ENCODE measurements at regions not wholly inside any gene's neighbourhood (a gene's known extent, or its start where the extent isn't known, plus 50 kb on each side); places are given as distances from the start of the nearest gene placed in this dataset.

DNA sequence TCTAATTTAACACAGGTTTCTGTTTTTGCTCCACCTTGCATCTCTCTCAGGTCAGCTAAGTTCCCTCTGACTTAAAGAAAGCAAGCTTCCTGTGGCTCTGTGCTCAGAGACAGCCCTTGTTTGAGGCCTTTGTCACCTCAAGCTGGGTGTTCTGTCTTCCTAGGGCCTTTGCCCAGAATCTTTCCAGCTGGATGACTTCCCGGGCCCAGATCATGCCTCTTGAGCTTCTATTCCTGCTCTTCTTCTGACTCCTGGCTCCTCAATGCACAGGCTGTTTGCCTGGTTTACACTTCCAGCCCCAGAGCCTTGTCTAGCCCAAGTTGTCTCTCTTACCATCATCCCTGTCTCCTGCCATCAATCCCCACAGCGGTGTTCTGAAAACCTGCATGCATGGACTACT is 300.6 kb downstream of the VPS13C start:
- TF ChIP-seq, protein P1, sequence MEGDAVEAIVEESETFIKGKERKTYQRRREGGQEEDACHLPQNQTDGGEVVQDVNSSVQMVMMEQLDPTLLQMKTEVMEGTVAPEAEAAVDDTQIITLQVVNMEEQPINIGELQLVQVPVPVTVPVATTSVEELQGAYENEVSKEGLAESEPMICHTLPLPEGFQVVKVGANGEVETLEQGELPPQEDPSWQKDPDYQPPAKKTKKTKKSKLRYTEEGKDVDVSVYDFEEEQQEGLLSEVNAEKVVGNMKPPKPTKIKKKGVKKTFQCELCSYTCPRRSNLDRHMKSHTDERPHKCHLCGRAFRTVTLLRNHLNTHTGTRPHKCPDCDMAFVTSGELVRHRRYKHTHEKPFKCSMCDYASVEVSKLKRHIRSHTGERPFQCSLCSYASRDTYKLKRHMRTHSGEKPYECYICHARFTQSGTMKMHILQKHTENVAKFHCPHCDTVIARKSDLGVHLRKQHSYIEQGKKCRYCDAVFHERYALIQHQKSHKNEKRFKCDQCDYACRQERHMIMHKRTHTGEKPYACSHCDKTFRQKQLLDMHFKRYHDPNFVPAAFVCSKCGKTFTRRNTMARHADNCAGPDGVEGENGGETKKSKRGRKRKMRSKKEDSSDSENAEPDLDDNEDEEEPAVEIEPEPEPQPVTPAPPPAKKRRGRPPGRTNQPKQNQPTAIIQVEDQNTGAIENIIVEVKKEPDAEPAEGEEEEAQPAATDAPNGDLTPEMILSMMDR (IDR thresholded peaks at IDR 0.05; ENCODE audit: low read depth, low read length) = no peak
- TF ChIP-seq EZH2phosphoT487 (IDR thresholded peaks at IDR 0.05; ENCODE audit: low read depth) = no peak
- peaks cover 2% of the 10 kb centered on the region; the same call in 1 of the 2 replicates for H3K27me3 ChIP-seq (ENCODE audit: low read depth, low read length)
- no peaks in the 10 kb centered on the region for H3K79me2 ChIP-seq (ENCODE audit: low read length)

DNA sequence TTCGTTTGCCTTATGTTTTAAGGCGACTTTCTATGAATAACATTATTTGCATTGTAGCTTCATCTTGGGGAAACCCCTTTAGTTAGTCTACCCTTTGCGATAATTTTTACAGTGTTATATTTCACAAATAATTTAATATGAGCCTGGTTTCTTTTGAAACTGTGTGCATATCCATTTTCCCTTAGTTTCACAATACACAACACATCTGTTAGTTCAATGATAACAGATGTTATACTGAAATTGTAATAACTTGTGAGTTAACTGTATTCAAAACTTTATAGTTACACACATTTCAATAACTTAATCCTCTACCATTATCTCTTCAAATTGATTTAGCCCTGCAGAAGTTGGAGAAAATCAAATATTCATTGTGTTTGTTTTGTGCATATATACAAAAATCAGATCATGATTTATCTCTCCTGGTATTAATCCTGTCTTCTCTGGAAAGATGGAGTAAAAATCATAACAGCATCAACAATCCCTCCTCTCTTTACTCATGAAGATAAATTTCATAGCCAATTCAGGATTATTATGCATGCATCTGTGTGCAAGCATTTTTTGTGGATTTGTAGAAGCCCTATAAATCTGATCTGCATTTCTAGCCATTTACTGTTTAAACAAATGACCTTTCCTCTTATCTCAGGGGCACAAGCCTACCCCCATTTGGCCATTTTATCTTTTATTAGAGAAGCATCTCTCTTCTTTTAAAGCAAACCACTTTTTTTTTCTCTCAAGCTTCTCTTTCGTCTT is 304.0 kb downstream of the VPS13C start:
- no peak for TF ChIP-seq EZH2phosphoT487 (IDR thresholded peaks at IDR 0.05; ENCODE audit: low read depth)
- TF ChIP-seq, protein P1 (IDR thresholded peaks at IDR 0.05; ENCODE audit: low read depth, low read length) = no peak
- Histone ChIP-seq H3K9ac (ENCODE audit: low read length) (no peak overlapping the region), H2AFZ (ENCODE audit: low read depth, low read length) (no peak overlapping the region), H3K9me3 (ENCODE audit: insufficient read depth, low read length) (no peaks in the 10 kb centered on the region), H3K27ac (ENCODE audit: low read length) (no peak overlapping the region), H3K79me2 (ENCODE audit: low read length) (no peaks in the 10 kb centered on the region), H3K4me2 (ENCODE audit: low read length) (no peak overlapping the region), H3K27me3 (ENCODE audit: low read depth, low read length) (no peaks in the 10 kb centered on the region), H3K36me3 (replicated peaks; ENCODE audit: low read depth, low read length) (no peaks in the 10 kb centered on the region), H4K20me1 (ENCODE audit: insufficient read depth, low read length) (no peaks in the 10 kb centered on the region), H3K4me3 (ENCODE audit: low read length) (no peak overlapping the region), H3K4me1 (ENCODE audit: low read length) (no peaks in the 10 kb centered on the region)

More for the DNA sequence above, 300.6 kb downstream of the VPS13C start:
- Histone ChIP-seq H2AFZ (ENCODE audit: low read depth, low read length) (no peak overlapping the region), H3K27ac (ENCODE audit: low read length) (no peak overlapping the region), H4K20me1 (ENCODE audit: insufficient read depth, low read length) (no peaks in the 10 kb centered on the region), H3K9me3 (ENCODE audit: insufficient read depth, low read length) (no peaks in the 10 kb centered on the region), H3K36me3 (replicated peaks; ENCODE audit: low read depth, low read length) (no peaks in the 10 kb centered on the region), H3K9ac (ENCODE audit: low read length) (no peak overlapping the region), H3K4me1 (ENCODE audit: low read length) (no peaks in the 10 kb centered on the region), H3K4me3 (ENCODE audit: low read length) (no peak overlapping the region), H3K4me2 (ENCODE audit: low read length) (no peak overlapping the region)

DNA sequence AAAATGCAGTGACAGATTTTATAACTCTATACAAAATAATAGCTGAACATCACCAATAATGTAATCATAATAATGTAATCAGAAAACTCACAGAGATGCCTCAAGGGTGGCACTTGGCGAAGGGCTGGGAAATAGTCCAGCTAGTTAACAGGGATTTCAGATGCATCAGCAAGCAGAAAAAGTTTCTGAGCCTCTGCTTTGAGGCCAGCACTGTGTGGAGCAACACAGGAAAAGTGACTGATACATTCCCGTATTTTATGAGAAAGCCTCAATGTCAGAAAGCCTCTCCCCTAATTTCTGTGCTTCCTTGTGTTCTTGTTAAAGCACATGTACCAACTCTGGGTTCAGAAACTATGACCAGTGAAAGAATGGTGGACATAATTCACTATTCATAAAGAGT is 304.8 kb downstream of the VPS13C start:
- no peak overlapping the region for H2AFZ ChIP-seq (ENCODE audit: low read depth, low read length)

DNA sequence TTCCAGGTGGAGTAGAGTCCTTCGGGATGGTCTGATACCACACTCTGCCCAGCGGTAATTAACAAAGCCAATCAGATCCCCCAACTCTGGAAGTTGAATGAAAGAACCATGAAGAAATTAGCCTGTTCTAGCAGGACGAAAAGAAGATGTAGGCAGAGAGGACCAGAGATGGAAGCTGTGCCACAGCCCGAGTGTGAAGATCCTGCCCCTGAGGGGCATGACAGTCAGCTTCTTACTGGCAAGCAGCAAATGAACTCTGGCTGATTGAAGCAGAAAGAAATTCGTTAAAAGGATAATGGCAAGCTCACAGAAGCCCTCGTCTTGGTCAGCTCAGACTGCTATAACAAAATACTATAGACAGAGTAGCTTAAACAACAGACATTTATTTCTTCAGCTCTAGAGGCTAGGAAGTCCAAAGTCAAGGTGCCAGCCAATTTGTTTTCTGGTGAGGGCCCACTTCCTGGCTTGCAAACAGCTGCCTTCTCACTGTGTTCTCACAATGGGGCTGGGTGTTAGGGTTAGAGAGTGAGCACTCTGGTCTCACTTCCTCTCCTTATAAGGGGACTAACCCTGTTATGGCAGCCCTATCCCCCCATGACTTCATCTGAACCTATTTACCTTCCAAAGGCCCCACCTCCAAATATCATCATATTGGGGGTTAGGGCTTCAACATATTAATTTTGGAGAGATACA is 307.1 kb downstream of the VPS13C start:
- H2AFZ ChIP-seq (ENCODE audit: low read depth, low read length) = no peak overlapping the region
- H3K4me2 ChIP-seq (ENCODE audit: low read length) = no peak overlapping the region
- H3K9me3 ChIP-seq (ENCODE audit: insufficient read depth, low read length) = no peaks in the 10 kb centered on the region
- no peak for TF ChIP-seq EZH2phosphoT487 (IDR thresholded peaks at IDR 0.05; ENCODE audit: low read depth)
- TF ChIP-seq, protein P1 (IDR thresholded peaks at IDR 0.05; ENCODE audit: low read depth, low read length) = no peak
- no peak overlapping the region for H3K4me3 ChIP-seq (ENCODE audit: low read length)
- no peaks in the 10 kb centered on the region for H4K20me1 ChIP-seq (ENCODE audit: insufficient read depth, low read length)
- no peak overlapping the region for H3K9ac ChIP-seq (ENCODE audit: low read length)
- no peaks in the 10 kb centered on the region for H3K4me1 ChIP-seq (ENCODE audit: low read length)
- H3K36me3 ChIP-seq (replicated peaks; ENCODE audit: low read depth, low read length) = no peaks in the 10 kb centered on the region
- H3K27ac ChIP-seq (ENCODE audit: low read length) = no peak overlapping the region
- H3K79me2 ChIP-seq (ENCODE audit: low read length) = no peaks in the 10 kb centered on the region
- H3K27me3 ChIP-seq (ENCODE audit: low read depth, low read length) = no peaks in the 10 kb centered on the region

More for the DNA sequence above, 304.8 kb downstream of the VPS13C start:
- Histone ChIP-seq H3K27me3 (ENCODE audit: low read depth, low read length) (no peaks in the 10 kb centered on the region), H3K79me2 (ENCODE audit: low read length) (no peaks in the 10 kb centered on the region), H3K4me1 (ENCODE audit: low read length) (no peaks in the 10 kb centered on the region), H3K9me3 (ENCODE audit: insufficient read depth, low read length) (no peaks in the 10 kb centered on the region), H3K4me3 (ENCODE audit: low read length) (no peak overlapping the region), H4K20me1 (ENCODE audit: insufficient read depth, low read length) (no peaks in the 10 kb centered on the region), H3K27ac (ENCODE audit: low read length) (no peak overlapping the region), H3K9ac (ENCODE audit: low read length) (no peak overlapping the region), H3K4me2 (ENCODE audit: low read length) (no peak overlapping the region), H3K36me3 (replicated peaks; ENCODE audit: low read depth, low read length) (no peaks in the 10 kb centered on the region)
- TF ChIP-seq, protein P1 (IDR thresholded peaks at IDR 0.05; ENCODE audit: low read depth, low read length) = no peak
- no peak for TF ChIP-seq EZH2phosphoT487 (IDR thresholded peaks at IDR 0.05; ENCODE audit: low read depth)

Data from OCI-LY3 (cell line).